Pancreas (tissue), 10 donors: ENCODE measurements at regions not wholly inside any gene's neighbourhood (a gene's known extent, or its start where the extent isn't known, plus 50 kb on each side); places are given as distances from the start of the nearest gene placed in this dataset.
A peak's percentile ranks its signal among the peaks of the same experiment; 100 is the strongest.

Experiments used
- ATAC-seq, 4 donors: fragments of 200-7000 bp; cut with Tn5 transposase; one replicate each; pipeline versions ENCODE4 v1.8.0 to v1.9.1; 2020; ENCODE audit warnings: mild to moderate bottlenecking in 4 of 4, moderate library complexity in 4 of 4
- DNase-seq, 6 donors: peaks; one replicate each; pipeline ENCODE4 v3.0.0-alpha.2; 2020
- FAIRE-seq: peaks from 2 replicates; lab custom pipeline; 2012; peaks lifted over from hg19 to GRCh38; lab: Jason Lieb, UNC
- H3K27ac ChIP-seq, 4 donors: fragments of 200-600 bp; sonication (generic); 1 replicate in 3 of 4; 2 replicates in 1 of 4; pipeline versions ENCODE4 v1.5.0 to v1.8.0; 2020
- H3K27me3 ChIP-seq, 4 donors: fragments of 200-600 bp; one replicate each; pipeline ENCODE4 v1.8.0; 2021
- H3K36me3 ChIP-seq, 3 donors: fragments of 200-600 bp; sonication (generic) in 1 of 3; one replicate each; pipeline versions ENCODE4 v1.5.0 to v1.8.0; 2020 to 2021
- H3K4me1 ChIP-seq, 3 donors: fragments of 200-600 bp; one replicate each; pipeline ENCODE4 v1.8.0; 2021
- H3K4me3 ChIP-seq, 4 donors: fragments of 200-600 bp; sonication (generic) in 2 of 4; one replicate each; pipeline versions ENCODE4 v1.5.0 to v1.8.0; 2020 to 2021
- H3K9me3 ChIP-seq, 4 donors: fragments of 200-600 bp; one replicate each; pipeline ENCODE4 v1.8.0; 2021
- CTCF ChIP-seq, 4 donors: fragments of 200-600 bp; sonication (generic) in 3 of 4; IDR thresholded peaks; one replicate each; pipeline versions ENCODE4 v1.5.0 to v1.8.0; 2021; ENCODE audit warnings: antibody characterized with exemption in 4 of 4
- WGBS, 2 donors: extraction: QIAGEN DNeasy Blood & Tissue Kit; methylation state at CpG; one replicate each; pipeline ENCODE4 v1.1.7; 2013; 5-methylcytosine and 5-hydroxymethylcytosine counted together
- intact Hi-C, 3 donors: fragments of 100-400 bp; cut with DNase I; formaldehyde crosslinking; loops; one replicate each; pipeline versions ENCODE4 v1.11.1 to v1.14.2; 2022
- donor health status: healthy with polysubstance abuse.
- donor health status: DM: no; HTN: no; CAD: no; lungs with moderate emphysema.
- donor health status: DM: no; HTN: no; CAD: no.
- donor health status: control.
- donor health status: control.
- donor health status: Bipolar disorder and iron deficiency.
- donor health status: DM: yes; HTN: yes; CAD: no.
- donor health status: DM: no; HTN: no; CAD: no.
- donor health status: DM: no; HTN: no; CAD: no.
- donor health status: DM: yes; HTN: yes; CAD: no.

DNA sequence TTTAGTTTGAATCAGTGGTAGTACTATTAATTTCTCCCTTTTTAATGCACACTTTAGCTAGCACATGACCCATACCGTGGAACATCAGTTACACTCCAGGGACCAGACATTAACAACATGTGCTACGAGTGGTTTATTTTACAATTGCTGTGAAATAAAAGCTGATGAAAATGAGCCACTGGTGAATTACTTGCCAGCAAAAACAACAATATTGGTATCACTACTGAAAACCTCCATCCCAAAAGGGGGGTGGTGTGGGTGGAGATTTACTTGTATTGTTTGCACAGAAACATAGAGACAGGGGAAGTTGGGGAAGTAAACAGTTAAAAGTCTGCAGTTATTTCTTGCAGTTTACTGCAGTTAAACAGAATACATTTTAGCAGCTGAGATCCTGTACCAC is 369.6 kb upstream of the GRAMD2B start:
- no peaks in the 10 kb centered on the region for H3K27me3 ChIP-seq
- no peak for ATAC-seq
- no peak overlapping the region for H3K4me3 ChIP-seq
- intact Hi-C loops = no loop called here
- no peaks in the 10 kb centered on the region for H3K36me3 ChIP-seq
- TF ChIP-seq CTCF (IDR thresholded peaks at IDR 0.05) = no peak
- 85 to 86% methylated on average over 2 of the region's 2 CpGs for WGBS, 2 donors
- no peak for DNase-seq
- FAIRE-seq = no peak
- peaks cover 0 to 4% (median 0%) of the 10 kb centered on the region in 3 donors for H3K4me1 ChIP-seq
- no peak overlapping the region for H3K27ac ChIP-seq
- no peaks in the 10 kb centered on the region for H3K9me3 ChIP-seq

GRCh38 chr5:126054577-126055347 is 368.4 kb upstream of the GRAMD2B start:
- Histone ChIP-seq H3K27ac (no peak overlapping the region), H3K9me3 (no peaks in the 10 kb centered on the region), H3K4me3 (no peak overlapping the region), H3K4me1 (peaks cover 0 to 4% (median 0%) of the 10 kb centered on the region in 3 donors), H3K27me3 (no peaks in the 10 kb centered on the region), H3K36me3 (no peaks in the 10 kb centered on the region)
- DNase-seq (no peak), ATAC-seq (peak; percentile 64 to 87 (median 76)), FAIRE-seq (no peak)
- intact Hi-C loops = no loop called here
- WGBS, 2 donors = 21 to 22% methylated on average over 10 of the region's 10 CpGs
- no peak for TF ChIP-seq CTCF (IDR thresholded peaks at IDR 0.05)

DNA sequence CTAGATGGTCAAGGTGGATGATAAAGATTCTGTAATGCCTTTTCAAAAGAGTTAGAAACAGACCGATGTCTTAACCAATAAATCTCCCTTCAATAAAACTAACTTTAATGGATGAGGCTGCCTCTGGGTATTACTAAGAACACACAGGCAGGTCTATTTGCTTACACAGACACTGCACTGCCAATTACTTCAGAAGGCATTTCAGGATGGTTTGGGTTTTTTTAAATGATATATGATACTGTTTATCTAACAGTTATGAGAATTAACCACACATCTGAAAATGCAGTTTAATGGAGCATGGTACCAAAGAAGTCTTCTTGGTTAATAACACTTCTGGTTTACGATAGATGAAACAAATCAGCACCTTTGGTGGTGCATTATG is 367.9 kb upstream of the GRAMD2B start:
- no peak for TF ChIP-seq CTCF (IDR thresholded peaks at IDR 0.05)
- Histone ChIP-seq H3K9me3 (no peaks in the 10 kb centered on the region), H3K27me3 (no peaks in the 10 kb centered on the region), H3K27ac (no peak overlapping the region), H3K4me1 (peaks cover 0 to 4% (median 0%) of the 10 kb centered on the region in 3 donors), H3K36me3 (no peaks in the 10 kb centered on the region), H3K4me3 (no peak overlapping the region)
- intact Hi-C loops = no loop called here
- FAIRE-seq (no peak), DNase-seq (no peak), ATAC-seq (peak in 1 of 4 donors; percentile 70)
- WGBS, 2 donors = 65 to 72% methylated on average over 2 of the region's 2 CpGs

DNA sequence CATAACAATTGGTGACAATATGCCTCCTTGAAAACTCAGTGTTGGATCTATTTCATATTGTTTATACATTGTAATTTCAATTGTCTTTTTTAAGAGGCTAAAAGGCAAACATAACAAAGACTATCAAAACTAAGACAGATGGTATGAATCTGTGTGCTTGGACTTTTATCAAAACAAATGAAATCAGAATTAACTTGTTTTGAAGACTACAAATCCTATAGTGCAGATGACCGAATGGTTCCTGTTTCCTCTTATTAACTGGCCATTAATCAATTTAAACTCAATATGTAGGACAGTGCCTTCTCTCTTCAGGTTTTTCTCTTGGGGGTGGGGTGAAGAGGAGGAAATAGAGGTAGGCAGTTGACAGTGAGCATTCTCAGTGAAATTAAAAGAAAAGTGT is 366.9 kb upstream of the GRAMD2B start:
- 58 to 67% methylated on average over 1 of the region's 1 CpG for WGBS, 2 donors
- H3K4me3 ChIP-seq = no peak overlapping the region
- no peaks in the 10 kb centered on the region for H3K36me3 ChIP-seq
- no peak overlapping the region for H3K27ac ChIP-seq
- FAIRE-seq (no peak), ATAC-seq (no peak), DNase-seq (no peak)
- H3K9me3 ChIP-seq = no peaks in the 10 kb centered on the region
- H3K4me1 ChIP-seq = peaks cover 0 to 4% (median 0%) of the 10 kb centered on the region in 3 donors
- intact Hi-C loops = no loop called here
- TF ChIP-seq CTCF (IDR thresholded peaks at IDR 0.05) = no peak
- H3K27me3 ChIP-seq = no peaks in the 10 kb centered on the region
